ENCODE measurements at regions not wholly inside any gene's neighbourhood (a gene's known extent, or its start where the extent isn't known, plus 50 kb on each side); places are given as distances from the start of the nearest gene placed in this dataset.

- TF ChIP-seq HDAC2 (IDR thresholded peaks at IDR 0.05) (no peak), CBX2 (IDR thresholded peaks at IDR 0.05; ENCODE audit: borderline replicate concordance, low read depth) (no peak), E2F6 (IDR thresholded peaks at IDR 0.05; ENCODE audit: borderline replicate concordance, low read depth) (no peak), EP300 (IDR thresholded peaks at IDR 0.05) (no peak), CBX8 (IDR thresholded peaks at IDR 0.05) (no peak), JUN (IDR thresholded peaks at IDR 0.05) (no peak), RCOR1 (IDR thresholded peaks at IDR 0.05; ENCODE audit: low read depth, low read length) (no peak), ELK1 (IDR thresholded peaks at IDR 0.05; ENCODE audit: low read depth, low read length) (no peak)
- TF ChIP-seq, protein P1, sequence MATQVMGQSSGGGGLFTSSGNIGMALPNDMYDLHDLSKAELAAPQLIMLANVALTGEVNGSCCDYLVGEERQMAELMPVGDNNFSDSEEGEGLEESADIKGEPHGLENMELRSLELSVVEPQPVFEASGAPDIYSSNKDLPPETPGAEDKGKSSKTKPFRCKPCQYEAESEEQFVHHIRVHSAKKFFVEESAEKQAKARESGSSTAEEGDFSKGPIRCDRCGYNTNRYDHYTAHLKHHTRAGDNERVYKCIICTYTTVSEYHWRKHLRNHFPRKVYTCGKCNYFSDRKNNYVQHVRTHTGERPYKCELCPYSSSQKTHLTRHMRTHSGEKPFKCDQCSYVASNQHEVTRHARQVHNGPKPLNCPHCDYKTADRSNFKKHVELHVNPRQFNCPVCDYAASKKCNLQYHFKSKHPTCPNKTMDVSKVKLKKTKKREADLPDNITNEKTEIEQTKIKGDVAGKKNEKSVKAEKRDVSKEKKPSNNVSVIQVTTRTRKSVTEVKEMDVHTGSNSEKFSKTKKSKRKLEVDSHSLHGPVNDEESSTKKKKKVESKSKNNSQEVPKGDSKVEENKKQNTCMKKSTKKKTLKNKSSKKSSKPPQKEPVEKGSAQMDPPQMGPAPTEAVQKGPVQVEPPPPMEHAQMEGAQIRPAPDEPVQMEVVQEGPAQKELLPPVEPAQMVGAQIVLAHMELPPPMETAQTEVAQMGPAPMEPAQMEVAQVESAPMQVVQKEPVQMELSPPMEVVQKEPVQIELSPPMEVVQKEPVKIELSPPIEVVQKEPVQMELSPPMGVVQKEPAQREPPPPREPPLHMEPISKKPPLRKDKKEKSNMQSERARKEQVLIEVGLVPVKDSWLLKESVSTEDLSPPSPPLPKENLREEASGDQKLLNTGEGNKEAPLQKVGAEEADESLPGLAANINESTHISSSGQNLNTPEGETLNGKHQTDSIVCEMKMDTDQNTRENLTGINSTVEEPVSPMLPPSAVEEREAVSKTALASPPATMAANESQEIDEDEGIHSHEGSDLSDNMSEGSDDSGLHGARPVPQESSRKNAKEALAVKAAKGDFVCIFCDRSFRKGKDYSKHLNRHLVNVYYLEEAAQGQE (IDR thresholded peaks at IDR 0.05): no peak
- TF ChIP-seq, protein P2, sequence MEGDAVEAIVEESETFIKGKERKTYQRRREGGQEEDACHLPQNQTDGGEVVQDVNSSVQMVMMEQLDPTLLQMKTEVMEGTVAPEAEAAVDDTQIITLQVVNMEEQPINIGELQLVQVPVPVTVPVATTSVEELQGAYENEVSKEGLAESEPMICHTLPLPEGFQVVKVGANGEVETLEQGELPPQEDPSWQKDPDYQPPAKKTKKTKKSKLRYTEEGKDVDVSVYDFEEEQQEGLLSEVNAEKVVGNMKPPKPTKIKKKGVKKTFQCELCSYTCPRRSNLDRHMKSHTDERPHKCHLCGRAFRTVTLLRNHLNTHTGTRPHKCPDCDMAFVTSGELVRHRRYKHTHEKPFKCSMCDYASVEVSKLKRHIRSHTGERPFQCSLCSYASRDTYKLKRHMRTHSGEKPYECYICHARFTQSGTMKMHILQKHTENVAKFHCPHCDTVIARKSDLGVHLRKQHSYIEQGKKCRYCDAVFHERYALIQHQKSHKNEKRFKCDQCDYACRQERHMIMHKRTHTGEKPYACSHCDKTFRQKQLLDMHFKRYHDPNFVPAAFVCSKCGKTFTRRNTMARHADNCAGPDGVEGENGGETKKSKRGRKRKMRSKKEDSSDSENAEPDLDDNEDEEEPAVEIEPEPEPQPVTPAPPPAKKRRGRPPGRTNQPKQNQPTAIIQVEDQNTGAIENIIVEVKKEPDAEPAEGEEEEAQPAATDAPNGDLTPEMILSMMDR (IDR thresholded peaks at IDR 0.05): no peak
- TF ChIP-seq, protein P3, sequence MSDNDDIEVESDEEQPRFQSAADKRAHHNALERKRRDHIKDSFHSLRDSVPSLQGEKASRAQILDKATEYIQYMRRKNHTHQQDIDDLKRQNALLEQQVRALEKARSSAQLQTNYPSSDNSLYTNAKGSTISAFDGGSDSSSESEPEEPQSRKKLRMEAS (IDR thresholded peaks at IDR 0.05): no peak
- TF ChIP-seq, protein P4, sequence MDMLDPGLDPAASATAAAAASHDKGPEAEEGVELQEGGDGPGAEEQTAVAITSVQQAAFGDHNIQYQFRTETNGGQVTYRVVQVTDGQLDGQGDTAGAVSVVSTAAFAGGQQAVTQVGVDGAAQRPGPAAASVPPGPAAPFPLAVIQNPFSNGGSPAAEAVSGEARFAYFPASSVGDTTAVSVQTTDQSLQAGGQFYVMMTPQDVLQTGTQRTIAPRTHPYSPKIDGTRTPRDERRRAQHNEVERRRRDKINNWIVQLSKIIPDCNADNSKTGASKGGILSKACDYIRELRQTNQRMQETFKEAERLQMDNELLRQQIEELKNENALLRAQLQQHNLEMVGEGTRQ (IDR thresholded peaks at IDR 0.05): no peak
These were observed 186.9 kb downstream of the FAM43A start for GRCh38 chr3:194872669-194872977.

Measured in A549 (cell line).